Trophoblast cell (in vitro differentiated cells and primary cell): ENCODE measurements at regions not wholly inside any gene's neighbourhood (a gene's known extent, or its start where the extent isn't known, plus 50 kb on each side); places are given as distances from the start of the nearest gene placed in this dataset.

Experiments
- DNase-seq, 2 donors: peaks; one replicate each; pipeline ENCODE4 v3.0.0-alpha.2; 2016
- H2AFZ ChIP-seq: 2 replicates; pipeline ENCODE4 v1.6.1; 2013; ENCODE audit warnings: low read length, moderate library complexity, mild to moderate bottlenecking; ENCODE audit not compliant: insufficient read depth, poor library complexity
- H2AK5ac ChIP-seq: 2 replicates; pipeline ENCODE4 v1.6.1; 2013; ENCODE audit warnings: mild to moderate bottlenecking, low read length
- H2BK120ac ChIP-seq: 2 replicates; pipeline ENCODE4 v1.6.1; 2013; ENCODE audit warnings: low read length, mild to moderate bottlenecking, moderate library complexity; ENCODE audit not compliant: insufficient read depth, poor library complexity
- H2BK12ac ChIP-seq: 2 replicates; pipeline ENCODE4 v1.6.1; 2013; ENCODE audit warnings: mild to moderate bottlenecking, low read length, moderate library complexity
- H2BK5ac ChIP-seq: 2 replicates; pipeline ENCODE4 v1.6.1; 2013; ENCODE audit warnings: low read length, low read depth, moderate library complexity, mild to moderate bottlenecking; ENCODE audit not compliant: poor library complexity
- H3K14ac ChIP-seq: 2 replicates; pipeline ENCODE4 v1.6.1; 2013; ENCODE audit warnings: mild to moderate bottlenecking, low read length
- H3K18ac ChIP-seq: 2 replicates; pipeline ENCODE4 v1.6.1; 2013; ENCODE audit warnings: mild to moderate bottlenecking, low read length
- H3K23ac ChIP-seq: 2 replicates; pipeline ENCODE4 v1.6.1; 2013; ENCODE audit warnings: low read length
- H3K27ac ChIP-seq: 2 replicates; pipeline ENCODE4 v1.5.1; 2013; ENCODE audit warnings: low read depth, mild to moderate bottlenecking, inconsistent platforms, low read length, moderate library complexity
- H3K27me3 ChIP-seq: 2 replicates; pipeline ENCODE4 v1.6.1; 2013; ENCODE audit warnings: inconsistent platforms, mild to moderate bottlenecking, low read length, moderate library complexity; ENCODE audit not compliant: insufficient read depth
- H3K36me3 ChIP-seq, 2 experiments: 1 replicate in 1 of 2; 2 replicates in 1 of 2; pipeline ENCODE4 v1.6.1; 2013; ENCODE audit warnings: low read length in 2 of 2, mild to moderate bottlenecking in 2 of 2, moderate library complexity in 1 of 2; ENCODE audit not compliant: insufficient read depth in 2 of 2, control insufficient read depth in 1 of 2
- H3K4ac ChIP-seq: 2 replicates; pipeline ENCODE4 v1.6.1; 2013; ENCODE audit warnings: low read depth, mild to moderate bottlenecking, low read length, moderate library complexity
- H3K4me1 ChIP-seq, 2 experiments: 1 replicate in 1 of 2; 2 replicates in 1 of 2; pipeline ENCODE4 v1.6.1; 2013; ENCODE audit warnings: low read length in 2 of 2, mild to moderate bottlenecking in 2 of 2, moderate library complexity in 1 of 2; ENCODE audit not compliant: insufficient read depth in 2 of 2, control insufficient read depth in 1 of 2
- H3K4me2 ChIP-seq: 2 replicates; pipeline ENCODE4 v1.6.1; 2013; ENCODE audit warnings: inconsistent platforms, mild to moderate bottlenecking, low read length, moderate library complexity
- H3K4me3 ChIP-seq: 2 replicates; pipeline ENCODE4 v1.5.1; 2013; ENCODE audit warnings: mild to moderate bottlenecking, low read depth, low read length, inconsistent platforms
- H3K79me1 ChIP-seq: one replicate; pipeline ENCODE4 v1.6.1; 2013; ENCODE audit warnings: low read length
- H3K79me2 ChIP-seq: 2 replicates; pipeline ENCODE4 v1.6.1; 2013; ENCODE audit warnings: low read length, mild to moderate bottlenecking; ENCODE audit not compliant: control insufficient read depth, insufficient read depth, poor library complexity
- H3K9ac ChIP-seq: 2 replicates; pipeline ENCODE4 v1.6.1; 2013; ENCODE audit warnings: mild to moderate bottlenecking, low read length
- H3K9me3 ChIP-seq: 2 replicates; pipeline ENCODE4 v1.6.1; 2013; ENCODE audit warnings: low read depth, mild to moderate bottlenecking, control low read depth, inconsistent platforms, low read length; ENCODE audit not compliant: insufficient read depth
- H4K12ac ChIP-seq: 2 replicates; pipeline ENCODE4 v1.6.1; 2013; ENCODE audit warnings: low read depth, mild to moderate bottlenecking, low read length, moderate library complexity
- H4K8ac ChIP-seq: 2 replicates; pipeline ENCODE4 v1.6.1; 2013; ENCODE audit warnings: low read depth, mild to moderate bottlenecking, low read length, moderate library complexity
- H4K91ac ChIP-seq: one replicate; pipeline ENCODE4 v1.6.1; 2013; ENCODE audit warnings: low read depth, mild to moderate bottlenecking, low read length, moderate library complexity
- WGBS: extraction: QIAGEN DNeasy Blood & Tissue Kit; methylation state at CpG from one replicate; pipeline ENCODE4 v1.1.7; 2013; ENCODE audit warnings: missing lambda C conversion rate; ENCODE audit not compliant: insufficient read length, insufficient coverage; ENCODE audit errors: extremely low coverage; 5-methylcytosine and 5-hydroxymethylcytosine counted together

GRCh38 chrX:145990051-145990450 is 172.4 kb downstream of the SLITRK2 start:
- no peaks in the 10 kb centered on the region for H3K79me2 ChIP-seq
- WGBS, result no CpG with 5 or more reads among the region's 3 CpGs
- H3K36me3 ChIP-seq, result no peaks in the 10 kb centered on the region
- H2AK5ac ChIP-seq, result no peak overlapping the region
- no peak overlapping the region for H4K91ac ChIP-seq
- no peak overlapping the region for H2BK12ac ChIP-seq
- no peak overlapping the region for H2AFZ ChIP-seq
- H3K79me1 ChIP-seq, result no peaks in the 10 kb centered on the region
- H3K18ac ChIP-seq, result no peak overlapping the region
- H3K9ac ChIP-seq, result no peak overlapping the region
- H2BK5ac ChIP-seq, result no peak overlapping the region
- H4K12ac ChIP-seq, result no peak overlapping the region
- H3K27ac ChIP-seq, result no peak overlapping the region
- H3K27me3 ChIP-seq, result no peaks in the 10 kb centered on the region
- no peak overlapping the region for H3K4ac ChIP-seq
- H3K4me2 ChIP-seq, result no peak overlapping the region
- no peak overlapping the region for H3K4me3 ChIP-seq
- H3K4me1 ChIP-seq, result no peaks in the 10 kb centered on the region
- H4K8ac ChIP-seq, result no peak overlapping the region
- peaks cover 2% of the 10 kb centered on the region for H3K9me3 ChIP-seq
- no peak overlapping the region for H3K23ac ChIP-seq
- no peak overlapping the region for H3K14ac ChIP-seq
- no peak overlapping the region for H2BK120ac ChIP-seq
- DNase-seq, result no peak

- H3K79me1 ChIP-seq, result no peaks in the 10 kb centered on the region
- no peaks in the 10 kb centered on the region for H3K9me3 ChIP-seq
- H3K79me2 ChIP-seq, result no peaks in the 10 kb centered on the region
- WGBS, result no CpG with 5 or more reads among the region's 3 CpGs
- no peak overlapping the region for H4K8ac ChIP-seq
- no peak overlapping the region for H2BK5ac ChIP-seq
- no peak overlapping the region for H3K4me2 ChIP-seq
- H3K4ac ChIP-seq, result no peak overlapping the region
- no peak overlapping the region for H3K23ac ChIP-seq
- H3K18ac ChIP-seq, result no peak overlapping the region
- no peak overlapping the region for H3K27ac ChIP-seq
- H3K4me3 ChIP-seq, result no peak overlapping the region
- H4K12ac ChIP-seq, result no peak overlapping the region
- no peak overlapping the region for H2BK12ac ChIP-seq
- no peak overlapping the region for H2AFZ ChIP-seq
- DNase-seq, result no peak
- H2AK5ac ChIP-seq, result no peak overlapping the region
- H4K91ac ChIP-seq, result no peak overlapping the region
- no peak overlapping the region for H3K9ac ChIP-seq
- no peak overlapping the region for H3K14ac ChIP-seq
- no peaks in the 10 kb centered on the region for H3K4me1 ChIP-seq
- no peaks in the 10 kb centered on the region for H3K36me3 ChIP-seq
- H3K27me3 ChIP-seq, result no peaks in the 10 kb centered on the region
- H2BK120ac ChIP-seq, result no peak overlapping the region
Observed at GRCh38 chrX:146006637-146007036, 189.0 kb downstream of the SLITRK2 start.

GRCh38 chrX:146036000-146036399 is 218.4 kb downstream of the SLITRK2 start:
- no CpG with 5 or more reads among the region's 4 CpGs for WGBS
- H3K23ac ChIP-seq, result no peak overlapping the region

GRCh38 chrX:146041741-146042140 is 224.1 kb downstream of the SLITRK2 start:
- Histone ChIP-seq H3K27me3 (no peaks in the 10 kb centered on the region), H2AFZ (no peak overlapping the region), H3K9me3 (no peaks in the 10 kb centered on the region), H3K4me3 (no peak overlapping the region), H2BK5ac (no peak overlapping the region), H3K4me1 (no peaks in the 10 kb centered on the region), H2AK5ac (no peak overlapping the region), H3K79me2 (no peaks in the 10 kb centered on the region), H3K23ac (no peak overlapping the region), H3K4me2 (no peak overlapping the region), H3K27ac (no peak overlapping the region), H3K36me3 (no peaks in the 10 kb centered on the region), H3K9ac (no peak overlapping the region), H4K8ac (no peak overlapping the region), H4K91ac (no peak overlapping the region), H4K12ac (no peak overlapping the region), H3K79me1 (no peaks in the 10 kb centered on the region), H2BK120ac (no peak overlapping the region), H2BK12ac (no peak overlapping the region), H3K4ac (no peak overlapping the region), H3K18ac (no peak overlapping the region), H3K14ac (no peak overlapping the region)
- WGBS, result 89% methylated on average over 1 of the region's 3 CpGs
- DNase-seq, result no peak

More at GRCh38 chrX:146036000-146036399, 218.4 kb downstream of the SLITRK2 start:
- no peak overlapping the region for H4K8ac ChIP-seq
- H2BK5ac ChIP-seq, result no peak overlapping the region
- no peak for DNase-seq
- no peak overlapping the region for H4K12ac ChIP-seq
- H3K36me3 ChIP-seq, result no peaks in the 10 kb centered on the region
- no peak overlapping the region for H3K9ac ChIP-seq
- H3K4me1 ChIP-seq, result no peaks in the 10 kb centered on the region
- no peak overlapping the region for H3K4me3 ChIP-seq
- H3K9me3 ChIP-seq, result no peaks in the 10 kb centered on the region
- H3K4me2 ChIP-seq, result no peak overlapping the region
- H4K91ac ChIP-seq, result no peak overlapping the region
- H3K14ac ChIP-seq, result no peak overlapping the region
- H3K79me1 ChIP-seq, result no peaks in the 10 kb centered on the region
- H2AK5ac ChIP-seq, result no peak overlapping the region
- H3K27me3 ChIP-seq, result no peaks in the 10 kb centered on the region
- no peak overlapping the region for H3K4ac ChIP-seq
- H2AFZ ChIP-seq, result no peak overlapping the region
- no peak overlapping the region for H3K18ac ChIP-seq
- H2BK120ac ChIP-seq, result no peak overlapping the region
- H2BK12ac ChIP-seq, result no peak overlapping the region
- no peak overlapping the region for H3K27ac ChIP-seq
- no peaks in the 10 kb centered on the region for H3K79me2 ChIP-seq
